Gastroesophageal sphincter (tissue), 4 donors: ENCODE measurements at regions not wholly inside any gene's neighbourhood (a gene's known extent, or its start where the extent isn't known, plus 50 kb on each side); places are given as distances from the start of the nearest gene placed in this dataset.

Experiments
- ATAC-seq: fragments of 150-250 bp; one replicate; pipeline ENCODE4 v1.9.1; 2016; ENCODE audit warnings: mild to moderate bottlenecking, moderate library complexity
- H3K27ac ChIP-seq, 4 donors: fragments of 200-600 bp; sonication (generic) in 3 of 4; 1 replicate in 3 of 4; 2 replicates in 1 of 4; pipeline ENCODE4 v1.5.1; 2016 to 2019
- H3K27me3 ChIP-seq: fragments of 200-600 bp; sonication (generic); one replicate; pipeline ENCODE4 v1.5.1; 2019
- H3K36me3 ChIP-seq, 2 donors: fragments of 200-600 bp; sonication (generic); one replicate each; pipeline ENCODE4 v1.5.1; 2019; ENCODE audit warnings: control low read depth in 1 of 2
- H3K4me1 ChIP-seq, 3 donors: fragments of 200-600 bp; sonication (generic); 1 replicate in 2 of 3; 2 replicates in 1 of 3; pipeline ENCODE4 v1.5.1; 2016 to 2019; ENCODE audit warnings: control low read depth in 2 of 3
- H3K4me3 ChIP-seq, 2 donors: fragments of 200-600 bp; sonication (generic); one replicate each; pipeline ENCODE4 v1.5.1; 2019; ENCODE audit warnings: mild to moderate bottlenecking in 1 of 2, moderate library complexity in 1 of 2
- H3K9me3 ChIP-seq, 3 donors: fragments of 200-600 bp; sonication (generic); one replicate each; pipeline ENCODE4 v1.5.1; 2017 to 2019; ENCODE audit warnings: control low read depth in 2 of 3
- CTCF ChIP-seq, 4 experiments: fragments of 200-600 bp in 2 of 4; fragments of 450-650 bp in 2 of 4; sonication (generic) in 1 of 4; IDR thresholded peaks; one replicate each; pipeline ENCODE4 v1.5.1; 2017 to 2019; ENCODE audit warnings: antibody characterized with exemption in 4 of 4, mild to moderate bottlenecking in 2 of 4, moderate library complexity in 2 of 4
- EP300 ChIP-seq: sonication (generic); formaldehyde crosslinking; IDR thresholded peaks from one replicate; pipeline ENCODE4 v1.6.1; 2017; ENCODE audit warnings: antibody characterized with exemption, mild to moderate bottlenecking
- POLR2A ChIP-seq, 2 donors: fragments of 450-650 bp; IDR thresholded peaks; one replicate each; pipeline ENCODE4 v1.6.1; 2017; ENCODE audit warnings: antibody characterized with exemption in 2 of 2, mild to moderate bottlenecking in 2 of 2, moderate library complexity in 1 of 2
- POLR2AphosphoS5 ChIP-seq: sonication (generic); formaldehyde crosslinking; IDR thresholded peaks from one replicate; pipeline ENCODE4 v1.6.1; 2017; ENCODE audit warnings: antibody characterized with exemption
- WGBS, 2 donors: methylation state at CpG; one replicate each; pipeline ENCODE4 v1.1.5; 2018; ENCODE audit warnings: low coverage in 1 of 2; 5-methylcytosine and 5-hydroxymethylcytosine counted together

GRCh38 chr13:39895254-39895653 is 239.8 kb downstream of the COG6 start:
- no peaks in the 10 kb centered on the region for H3K9me3 ChIP-seq

GRCh38 chr13:39897636-39898035 is 242.2 kb downstream of the COG6 start:
- H3K4me1 ChIP-seq: peaks cover 0 to 67% (median 18%) of the 10 kb centered on the region in 3 donors
- no peak overlapping the region for H3K27ac ChIP-seq
- no peaks in the 10 kb centered on the region for H3K9me3 ChIP-seq

More at GRCh38 chr13:39895254-39895653, 239.8 kb downstream of the COG6 start:
- Histone ChIP-seq H3K4me3 (no peak overlapping the region), H3K36me3 (no peaks in the 10 kb centered on the region), H3K27ac (peak overlapping the region in 1 of 4 donors; percentile 6), H3K27me3 (no peaks in the 10 kb centered on the region), H3K4me1 (peaks cover 0 to 66% (median 11%) of the 10 kb centered on the region in 3 donors)
- ATAC-seq: peak; percentile 20
- TF ChIP-seq POLR2AphosphoS5 (no peak), EP300 (no peak), POLR2A (IDR thresholded peaks at IDR 0.05) (no peak), CTCF (IDR thresholded peaks at IDR 0.05) (no peak)
- 24% methylated on average over 3 of the region's 3 CpGs for WGBS, 2 donors

GRCh38 chr13:39900106-39900750 is 244.8 kb downstream of the COG6 start:
- Histone ChIP-seq H3K27me3 (no peaks in the 10 kb centered on the region), H3K27ac (peak overlapping the region; percentile 73 to 81 (median 75)), H3K4me1 (peaks cover 0 to 41% (median 18%) of the 10 kb centered on the region in 3 donors), H3K36me3 (no peaks in the 10 kb centered on the region), H3K4me3 (no peak overlapping the region), H3K9me3 (no peaks in the 10 kb centered on the region)
- peak; percentile 64 for ATAC-seq
- no peak for TF ChIP-seq POLR2A (IDR thresholded peaks at IDR 0.05)
- peak; percentile 34 for TF ChIP-seq POLR2AphosphoS5
- 31 to 38% methylated on average over 3 to 4 of the region's 4 CpGs for WGBS, 2 donors

More at GRCh38 chr13:39897636-39898035, 242.2 kb downstream of the COG6 start:
- TF ChIP-seq CTCF (IDR thresholded peaks at IDR 0.05): no peak
- no peak for TF ChIP-seq POLR2AphosphoS5
- TF ChIP-seq EP300: no peak
- no peak for TF ChIP-seq POLR2A (IDR thresholded peaks at IDR 0.05)
- no peaks in the 10 kb centered on the region for H3K36me3 ChIP-seq
- no peaks in the 10 kb centered on the region for H3K27me3 ChIP-seq
- no peak overlapping the region for H3K4me3 ChIP-seq
- no peak for ATAC-seq
- 83 to 90% methylated on average over 5 of the region's 5 CpGs for WGBS, 2 donors

- no peak for TF ChIP-seq EP300
- no peak for TF ChIP-seq CTCF (IDR thresholded peaks at IDR 0.05)
- no peak for TF ChIP-seq POLR2AphosphoS5
- TF ChIP-seq POLR2A (IDR thresholded peaks at IDR 0.05): no peak
- no peak overlapping the region for H3K27ac ChIP-seq
- H3K27me3 ChIP-seq: no peaks in the 10 kb centered on the region
- no peaks in the 10 kb centered on the region for H3K36me3 ChIP-seq
- H3K4me1 ChIP-seq: peaks cover 0 to 21% (median 9%) of the 10 kb centered on the region in 3 donors
- ATAC-seq: no peak
- 100% methylated on average over 2 of the region's 2 CpGs for WGBS, 2 donors
- no peaks in the 10 kb centered on the region for H3K9me3 ChIP-seq
- H3K4me3 ChIP-seq: no peak overlapping the region
Measured at GRCh38 chr13:39904959-39905358, 249.5 kb downstream of the COG6 start.

GRCh38 chr13:39909634-39910033 is 254.2 kb downstream of the COG6 start:
- no peak overlapping the region for H3K4me3 ChIP-seq
- peaks cover 3 to 31% (median 9%) of the 10 kb centered on the region in 3 donors for H3K4me1 ChIP-seq
- no peak for TF ChIP-seq CTCF (IDR thresholded peaks at IDR 0.05)
- TF ChIP-seq POLR2A (IDR thresholded peaks at IDR 0.05): no peak
- TF ChIP-seq POLR2AphosphoS5: no peak
- no peak for TF ChIP-seq EP300
- H3K27ac ChIP-seq: peak overlapping the region in 1 of 4 donors; percentile 39
- no peak for ATAC-seq
- 38 to 51% methylated on average over 3 of the region's 3 CpGs for WGBS, 2 donors
- H3K9me3 ChIP-seq: no peaks in the 10 kb centered on the region
- no peaks in the 10 kb centered on the region for H3K27me3 ChIP-seq
- H3K36me3 ChIP-seq: no peaks in the 10 kb centered on the region
